Activated B cell treated with CpG ODN at 0.5 μM for 24 hours (primary cell): ENCODE measurements at regions not wholly inside any gene's neighbourhood (a gene's known extent, or its start where the extent isn't known, plus 50 kb on each side); places are given as distances from the start of the nearest gene placed in this dataset.
"Not testable (repeated sequence)": the region's sequence is repeated elsewhere in the genome, so short reads cannot be mapped to it uniquely, and the experiment has no call there.

Experiments used
- ATAC-seq: fragments of 200-7000 bp; cut with Tn5 transposase; one replicate; pipeline ENCODE4 v1.10.0; 2021; ENCODE audit warnings: low read depth, mild to moderate bottlenecking, moderate library complexity
- CTCF ChIA-PET: fragments of 350-600 bp; sonication (Branson Sonifier 250); formaldehyde crosslinking; loops from one replicate; lab custom pipeline; 2021; ENCODE audit warnings: antibody characterized with exemption; lab: Charles Lee
- POLR2A ChIA-PET: fragments of 350-600 bp; sonication (Branson Sonifier 250); formaldehyde crosslinking; loops from one replicate; lab custom pipeline; 2021; ENCODE audit warnings: antibody characterized with exemption; lab: Charles Lee
- DNase-seq: peaks from one replicate; pipeline ENCODE4 v3.0.0; 2022
- H3K27ac Mint-ChIP-seq: one replicate; pipeline ENCODE4 v1.8.0; 2020; ENCODE audit warnings: mixed read lengths
- H3K27me3 Mint-ChIP-seq: one replicate; pipeline ENCODE4 v1.8.0; 2021; ENCODE audit warnings: mixed read lengths
- H3K36me3 Mint-ChIP-seq: one replicate; pipeline ENCODE4 v1.8.0; 2021; ENCODE audit warnings: low read depth, mixed read lengths
- H3K4me1 Mint-ChIP-seq: one replicate; pipeline ENCODE4 v1.8.0; 2021; ENCODE audit warnings: mixed read lengths
- H3K4me3 Mint-ChIP-seq: one replicate; pipeline ENCODE4 v1.8.0; 2020; ENCODE audit warnings: mild to moderate bottlenecking, mixed read lengths
- H3K9me3 Mint-ChIP-seq: one replicate; pipeline ENCODE4 v1.8.0; 2020; ENCODE audit warnings: mixed read lengths
- intact Hi-C: fragments of 100-400 bp; cut with micrococcal nuclease; formaldehyde crosslinking; loops from one replicate; pipeline ENCODE4 v1.15.1; 2024
- TF ChIP-seq, protein P1 (sequence below): fragments of 200-600 bp; IDR thresholded peaks from one replicate; pipeline ENCODE4 v1.8.0; 2022; ENCODE audit warnings: antibody characterized with exemption, mild to moderate bottlenecking

DNA sequence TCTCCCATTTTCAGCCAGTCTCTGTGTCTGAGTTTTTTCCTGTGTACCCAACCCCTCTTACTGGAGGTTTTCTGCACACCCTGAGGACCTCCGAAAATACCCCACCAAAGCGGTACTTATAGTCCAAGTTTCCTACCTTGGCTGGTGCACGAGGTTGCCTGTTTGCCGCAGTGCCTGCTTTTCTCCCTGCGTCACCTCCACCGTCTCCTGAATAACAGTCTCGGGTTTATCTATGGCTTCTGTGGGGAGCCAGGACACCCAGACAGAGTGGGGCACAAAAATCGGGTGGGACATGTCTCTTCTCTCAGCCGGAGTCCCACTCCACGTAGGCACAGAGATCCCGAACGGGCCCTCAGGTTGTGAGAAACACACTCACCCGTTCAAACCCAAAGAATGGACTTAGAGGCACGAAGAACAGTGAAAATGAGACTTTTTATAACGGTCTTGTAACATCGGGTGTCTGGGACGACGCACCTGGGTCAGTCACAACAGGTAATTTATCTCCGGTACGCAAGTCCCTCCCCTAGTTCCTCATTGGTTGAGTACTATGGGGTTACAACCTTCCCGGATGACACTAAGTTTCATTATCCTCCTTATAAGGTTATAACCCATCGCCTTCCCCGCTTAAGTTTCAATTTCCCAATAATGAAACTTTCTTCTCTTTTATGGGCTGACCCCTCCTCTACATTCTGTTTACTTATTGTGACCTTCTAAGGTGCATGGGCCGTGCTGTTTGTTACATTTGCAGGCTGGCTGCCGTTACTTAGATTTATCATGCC, 970.2 kb upstream of the COX7C start:
- H3K4me1 Mint-ChIP-seq: no peaks in the 10 kb centered on the region
- ChIA-PET CTCF (no interaction called here), POLR2A (no interaction called here)
- H3K27me3 Mint-ChIP-seq: no peaks in the 10 kb centered on the region
- H3K4me3 Mint-ChIP-seq: no peak overlapping the region
- peaks cover 2% of the 10 kb centered on the region for H3K9me3 Mint-ChIP-seq
- no peak for DNase-seq
- ATAC-seq: no peak
- H3K36me3 Mint-ChIP-seq: no peaks in the 10 kb centered on the region
- H3K27ac Mint-ChIP-seq: no peak overlapping the region
- TF ChIP-seq, protein P1, sequence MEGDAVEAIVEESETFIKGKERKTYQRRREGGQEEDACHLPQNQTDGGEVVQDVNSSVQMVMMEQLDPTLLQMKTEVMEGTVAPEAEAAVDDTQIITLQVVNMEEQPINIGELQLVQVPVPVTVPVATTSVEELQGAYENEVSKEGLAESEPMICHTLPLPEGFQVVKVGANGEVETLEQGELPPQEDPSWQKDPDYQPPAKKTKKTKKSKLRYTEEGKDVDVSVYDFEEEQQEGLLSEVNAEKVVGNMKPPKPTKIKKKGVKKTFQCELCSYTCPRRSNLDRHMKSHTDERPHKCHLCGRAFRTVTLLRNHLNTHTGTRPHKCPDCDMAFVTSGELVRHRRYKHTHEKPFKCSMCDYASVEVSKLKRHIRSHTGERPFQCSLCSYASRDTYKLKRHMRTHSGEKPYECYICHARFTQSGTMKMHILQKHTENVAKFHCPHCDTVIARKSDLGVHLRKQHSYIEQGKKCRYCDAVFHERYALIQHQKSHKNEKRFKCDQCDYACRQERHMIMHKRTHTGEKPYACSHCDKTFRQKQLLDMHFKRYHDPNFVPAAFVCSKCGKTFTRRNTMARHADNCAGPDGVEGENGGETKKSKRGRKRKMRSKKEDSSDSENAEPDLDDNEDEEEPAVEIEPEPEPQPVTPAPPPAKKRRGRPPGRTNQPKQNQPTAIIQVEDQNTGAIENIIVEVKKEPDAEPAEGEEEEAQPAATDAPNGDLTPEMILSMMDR: no peak
- intact Hi-C loops: no loop called here

DNA sequence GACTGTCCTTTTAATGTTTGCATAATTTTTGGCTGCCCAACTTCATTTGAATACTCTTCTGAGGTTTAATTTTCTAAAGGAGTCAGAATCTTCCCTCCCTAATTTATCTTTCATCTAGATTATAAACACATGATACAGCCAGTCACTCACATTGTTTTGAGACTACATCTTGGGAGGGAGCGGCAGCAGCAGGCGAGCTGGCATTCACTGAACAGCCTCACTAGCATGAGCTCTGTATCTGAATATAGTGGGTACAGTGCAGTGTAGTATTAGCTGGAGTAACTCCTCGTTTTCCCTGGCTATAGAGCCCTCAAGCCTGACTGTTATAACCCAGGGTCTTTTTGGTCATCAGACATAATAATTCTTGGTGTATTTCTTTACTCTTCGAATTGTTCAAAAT, 969.2 kb upstream of the COX7C start:
- TF ChIP-seq, protein P1: no peak
- Mint-ChIP-seq H3K27ac (no peak overlapping the region), H3K36me3 (no peaks in the 10 kb centered on the region), H3K9me3 (peaks cover 2% of the 10 kb centered on the region), H3K27me3 (no peaks in the 10 kb centered on the region), H3K4me1 (no peaks in the 10 kb centered on the region), H3K4me3 (no peak overlapping the region)
- POLR2A ChIA-PET: no interaction called here
- ATAC-seq (no peak), DNase-seq (no peak)
- intact Hi-C loops: no loop called here
- CTCF ChIA-PET: no interaction called here

DNA sequence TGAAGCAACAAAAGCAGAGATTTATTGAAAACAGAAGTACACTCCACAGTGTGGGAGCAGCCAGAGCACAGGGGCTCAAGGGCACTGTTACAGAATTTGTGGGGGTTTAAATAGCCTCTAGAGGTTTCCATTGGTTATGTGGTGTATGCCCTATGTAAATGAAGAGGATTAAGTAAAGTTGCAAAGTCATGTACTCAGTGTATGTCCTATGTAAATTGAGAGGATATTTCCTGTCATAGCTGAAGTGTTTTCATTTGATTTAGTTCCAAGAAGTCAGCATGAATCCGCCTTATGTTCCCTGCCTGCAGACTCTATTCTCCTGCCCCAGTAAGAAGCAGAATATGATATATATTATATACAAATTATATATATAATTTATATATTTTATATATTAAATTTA, 966.0 kb upstream of the COX7C start:
- no peak overlapping the region for H3K27ac Mint-ChIP-seq
- intact Hi-C loops: no loop called here
- POLR2A ChIA-PET: no interaction called here
- H3K36me3 Mint-ChIP-seq: no peaks in the 10 kb centered on the region
- TF ChIP-seq, protein P1: no peak
- no peaks in the 10 kb centered on the region for H3K4me1 Mint-ChIP-seq
- CTCF ChIA-PET: no interaction called here
- H3K9me3 Mint-ChIP-seq: peaks cover 11% of the 10 kb centered on the region
- DNase-seq (no peak), ATAC-seq (no peak)
- H3K4me3 Mint-ChIP-seq: no peak overlapping the region
- H3K27me3 Mint-ChIP-seq: no peaks in the 10 kb centered on the region

DNA sequence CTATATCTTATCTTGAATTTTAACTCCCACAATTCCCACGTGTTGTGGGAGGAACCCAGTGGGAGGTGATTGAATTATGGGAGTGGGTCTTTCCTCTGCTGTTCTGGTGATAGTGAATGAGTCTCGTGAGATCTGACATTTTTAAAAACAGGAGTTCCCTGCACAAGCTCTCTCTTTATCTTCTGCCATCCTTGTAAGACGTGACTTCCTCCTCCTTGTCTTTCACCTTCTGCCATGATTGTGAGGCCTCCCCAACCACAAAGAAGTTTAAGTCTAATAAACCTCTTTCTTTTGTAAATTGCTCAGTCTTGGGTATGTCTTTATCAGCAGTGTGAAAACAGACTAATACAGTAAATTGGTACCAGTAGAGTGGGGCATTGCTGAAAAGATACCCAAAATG, 963.6 kb upstream of the COX7C start:
- peaks cover 14% of the 10 kb centered on the region for H3K9me3 Mint-ChIP-seq
- DNase-seq, H3K27ac Mint-ChIP-seq, H3K4me3 Mint-ChIP-seq, CTCF ChIA-PET, H3K4me1 Mint-ChIP-seq, ATAC-seq, H3K36me3 Mint-ChIP-seq, POLR2A ChIA-PET, H3K27me3 Mint-ChIP-seq, intact Hi-C loops: not testable (repeated sequence)

DNA sequence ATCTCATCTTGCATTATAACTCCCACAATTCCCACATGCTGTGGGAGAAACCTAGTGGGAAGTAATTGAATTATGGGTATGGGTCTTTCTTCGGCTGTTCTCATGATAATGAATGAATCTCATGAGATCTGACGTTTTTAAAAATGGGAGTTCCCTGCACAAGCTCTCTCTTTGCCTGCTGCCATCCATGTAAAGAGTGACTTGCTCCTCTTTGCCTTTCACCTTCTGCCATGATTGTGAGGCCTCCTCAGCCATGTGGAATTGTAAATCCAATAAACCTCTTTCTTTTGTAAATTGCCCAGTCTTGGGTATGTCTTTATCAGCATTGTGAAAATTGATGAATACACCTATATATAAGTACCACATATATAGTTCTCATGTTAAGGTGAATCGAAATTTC, 961.7 kb upstream of the COX7C start:
- Mint-ChIP-seq H3K4me1 (no peaks in the 10 kb centered on the region), H3K27ac (no peak overlapping the region), H3K27me3 (no peaks in the 10 kb centered on the region), H3K4me3 (no peak overlapping the region), H3K9me3 (peaks cover 13% of the 10 kb centered on the region), H3K36me3 (no peaks in the 10 kb centered on the region)
- no peak for DNase-seq
- intact Hi-C loops: no loop called here
- no peak for ATAC-seq
- ChIA-PET POLR2A (no interaction called here), CTCF (no interaction called here)
- TF ChIP-seq, protein P1: no peak

DNA sequence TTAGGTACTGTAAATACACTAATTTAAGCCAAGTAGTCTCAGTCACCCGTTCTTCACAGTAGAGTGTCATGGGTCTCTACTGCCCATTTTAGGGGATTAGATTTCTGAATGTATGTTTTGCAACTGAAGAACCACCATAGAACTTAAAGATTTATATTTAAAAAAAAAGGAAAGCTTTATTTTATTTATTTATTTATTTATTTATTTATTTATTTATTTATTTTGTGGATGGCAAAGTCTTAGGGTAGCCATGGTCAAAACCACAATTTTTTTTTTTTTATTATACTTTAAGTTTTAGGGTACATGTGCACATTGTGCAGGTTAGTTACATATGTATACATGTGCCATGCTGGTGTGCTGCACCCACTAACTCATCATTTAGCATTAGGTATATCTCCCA, 960.4 kb upstream of the COX7C start:
- H3K4me3 Mint-ChIP-seq, ATAC-seq, DNase-seq, H3K27ac Mint-ChIP-seq, CTCF ChIA-PET, intact Hi-C loops, POLR2A ChIA-PET, H3K4me1 Mint-ChIP-seq, H3K36me3 Mint-ChIP-seq, H3K27me3 Mint-ChIP-seq: not testable (repeated sequence)
- H3K9me3 Mint-ChIP-seq: peaks cover 13% of the 10 kb centered on the region

DNA sequence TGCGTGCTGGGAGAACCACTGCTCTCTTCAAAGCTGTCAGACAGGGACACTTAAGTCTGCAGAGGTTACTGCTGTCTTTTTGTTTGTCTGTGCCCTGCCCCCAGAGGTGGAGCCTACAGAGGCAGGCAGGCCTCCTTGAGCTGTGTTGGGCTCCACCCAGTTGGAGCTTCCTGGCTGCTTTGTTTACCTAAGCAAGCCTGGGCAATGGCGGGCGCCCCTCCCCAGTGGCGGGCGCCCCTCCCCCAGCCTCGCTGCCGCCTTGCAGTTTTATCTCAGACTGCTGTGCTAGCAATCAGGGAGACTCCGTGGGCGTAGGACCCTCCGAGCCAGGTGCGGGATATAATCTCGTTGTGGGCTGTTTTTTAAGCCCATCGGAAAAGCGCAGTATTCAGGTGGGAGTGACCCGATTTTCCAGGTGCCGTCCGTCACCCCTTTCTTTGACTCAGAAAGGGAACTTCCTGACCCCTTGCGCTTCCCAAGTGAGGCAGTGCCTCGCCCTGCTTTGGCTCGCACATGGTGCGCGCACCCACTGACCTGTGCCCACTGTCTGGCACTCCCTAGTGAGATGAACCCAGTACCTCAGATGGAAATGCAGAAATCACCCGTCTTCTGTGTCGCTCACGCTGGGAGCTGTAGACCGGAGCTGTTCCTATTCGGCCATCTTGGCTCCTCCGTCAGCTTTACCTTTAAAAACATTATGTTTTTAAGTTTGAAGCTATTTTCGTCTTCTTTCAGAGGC, 954.6 kb upstream of the COX7C start:
- H3K27me3 Mint-ChIP-seq, ATAC-seq, DNase-seq, POLR2A ChIA-PET, intact Hi-C loops, H3K9me3 Mint-ChIP-seq, H3K4me1 Mint-ChIP-seq, H3K36me3 Mint-ChIP-seq, H3K27ac Mint-ChIP-seq, H3K4me3 Mint-ChIP-seq, CTCF ChIA-PET: not testable (repeated sequence)
